ENCODE measurements at regions not wholly inside any gene's neighbourhood (a gene's known extent, or its start where the extent isn't known, plus 50 kb on each side); places are given as distances from the start of the nearest gene placed in this dataset.

GRCh38 chr18:34159691-34160185 is 65.0 kb downstream of the NOL4 start:
- peak; percentile 77 for DNase-seq

DNA sequence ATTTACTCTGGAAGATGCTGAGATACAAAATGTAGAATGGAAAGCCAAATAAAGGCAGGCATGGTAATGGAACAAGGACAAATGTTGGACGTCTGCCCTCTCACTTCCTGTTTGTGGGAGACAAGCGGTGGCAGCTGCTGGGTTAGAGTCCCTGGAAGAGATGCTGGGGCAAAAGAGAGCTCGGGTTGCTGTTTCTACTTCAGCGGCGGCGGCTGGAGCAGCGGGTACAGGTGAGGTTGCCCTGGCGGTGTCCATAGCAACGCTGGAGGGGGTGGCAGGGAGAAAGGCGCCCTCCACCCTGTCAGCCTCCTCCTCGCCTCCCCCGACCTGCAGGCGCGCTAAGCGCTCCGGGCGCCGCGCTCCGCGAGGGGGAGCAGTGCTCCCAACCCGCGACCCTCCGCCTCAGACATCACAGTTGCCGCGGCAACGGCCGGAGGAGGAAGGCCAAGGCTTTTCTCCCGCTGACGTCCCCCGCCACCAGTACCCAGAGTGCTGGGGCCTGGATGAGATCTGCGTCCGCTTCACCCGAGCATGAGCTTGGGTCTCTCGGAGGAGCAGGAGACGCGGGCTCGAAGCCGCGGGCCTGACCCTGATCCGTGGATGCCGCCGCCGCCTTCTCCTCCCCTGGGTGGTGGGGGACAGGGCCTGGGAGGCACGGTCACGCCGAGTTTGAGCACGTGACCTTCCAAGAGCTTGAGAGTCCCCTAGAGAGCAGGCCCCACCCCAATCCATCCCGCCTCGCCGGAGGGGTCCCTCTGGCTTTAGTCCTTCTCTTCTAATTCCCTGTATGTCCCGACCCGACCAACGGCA is 65.6 kb downstream of the NOL4 start:
- DNase-seq: peak; percentile 100

- DNase-seq: no peak
These were observed 71.0 kb downstream of the NOL4 start for GRCh38 chr18:34153711-34154110.

DNA sequence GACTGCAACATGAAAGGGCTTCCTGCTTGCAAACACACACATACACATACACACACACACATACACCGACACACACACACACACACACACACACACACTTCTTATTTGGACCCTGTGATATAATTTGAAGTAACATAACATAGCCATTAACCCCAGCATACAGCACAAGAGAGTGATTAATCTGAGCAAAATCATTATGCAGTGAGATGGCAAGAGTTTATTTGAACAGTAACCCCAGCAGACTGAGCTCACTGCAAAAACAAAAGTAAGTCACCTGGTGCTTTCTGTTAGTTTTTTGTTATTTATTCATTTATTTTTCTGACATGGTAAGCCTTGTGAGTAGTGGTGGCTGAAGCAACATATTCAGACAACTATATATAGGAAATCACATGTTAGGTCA is 93.7 kb downstream of the NOL4 start:
- DNase-seq: no peak

DNA sequence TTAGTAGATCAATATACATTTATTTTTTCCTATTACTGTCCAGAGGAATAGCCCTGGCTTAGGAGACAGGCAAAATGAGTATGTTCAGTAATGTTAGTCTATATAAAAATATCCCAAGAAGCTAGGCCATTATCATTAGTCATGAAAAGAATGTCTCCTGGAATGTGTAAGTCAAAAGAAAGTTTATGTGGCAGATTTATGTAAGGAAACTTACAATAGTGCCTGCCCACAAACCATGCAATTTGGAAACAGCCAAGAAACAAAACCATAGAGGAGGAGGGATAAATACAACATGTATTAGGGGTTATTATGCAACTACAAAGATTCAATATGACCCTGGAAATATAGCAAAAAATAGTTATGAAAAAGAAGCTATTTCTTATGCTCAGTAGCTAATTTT is 96.3 kb downstream of the NOL4 start:
- no peak for DNase-seq

DNA sequence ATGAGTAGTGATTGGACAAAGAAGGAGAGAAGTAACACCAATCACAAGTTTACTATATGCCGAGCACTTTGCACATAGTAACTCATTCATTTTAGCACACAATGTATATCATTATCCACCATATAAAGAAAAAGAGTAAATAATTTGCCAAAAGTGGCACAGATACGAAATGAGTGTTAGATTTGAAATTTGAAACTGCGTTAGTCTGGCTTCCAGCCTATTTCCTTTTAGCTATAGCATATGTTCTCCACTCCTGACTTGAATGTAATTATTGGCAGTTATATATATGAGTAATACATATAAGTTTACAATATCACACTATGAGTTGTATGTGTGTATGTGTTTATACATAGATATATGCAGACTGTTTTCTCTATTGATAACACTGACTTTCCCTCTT is 98.6 kb downstream of the NOL4 start:
- no peak for DNase-seq

GRCh38 chr18:34122724-34123334 is 101.9 kb downstream of the NOL4 start:
- peak; percentile 42 for DNase-seq

DNA sequence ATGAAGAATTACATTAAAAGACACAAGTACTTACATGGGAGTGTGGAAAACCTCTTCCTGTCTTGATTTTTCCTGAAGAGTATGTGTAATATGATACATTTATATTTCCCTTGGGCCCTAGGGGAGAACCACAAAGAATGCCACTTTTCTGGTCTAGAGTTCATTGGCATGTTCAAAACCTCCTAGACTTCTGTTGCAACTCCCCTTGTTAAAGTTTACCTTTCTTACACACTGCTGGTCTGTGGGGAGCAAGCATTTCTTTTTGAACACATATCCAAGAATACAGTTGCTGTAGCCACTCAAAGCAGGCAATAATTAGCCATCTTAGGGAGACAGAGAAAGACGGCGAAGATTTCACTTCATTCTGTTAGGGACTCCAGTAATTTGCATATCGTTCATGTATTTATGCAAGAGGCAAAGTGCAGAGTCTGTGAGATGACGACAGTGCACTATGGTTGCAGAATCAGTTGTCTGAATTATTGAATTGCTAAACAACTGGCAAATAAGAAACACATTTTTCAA is 103.5 kb downstream of the NOL4 start:
- DNase-seq: no peak

DNA sequence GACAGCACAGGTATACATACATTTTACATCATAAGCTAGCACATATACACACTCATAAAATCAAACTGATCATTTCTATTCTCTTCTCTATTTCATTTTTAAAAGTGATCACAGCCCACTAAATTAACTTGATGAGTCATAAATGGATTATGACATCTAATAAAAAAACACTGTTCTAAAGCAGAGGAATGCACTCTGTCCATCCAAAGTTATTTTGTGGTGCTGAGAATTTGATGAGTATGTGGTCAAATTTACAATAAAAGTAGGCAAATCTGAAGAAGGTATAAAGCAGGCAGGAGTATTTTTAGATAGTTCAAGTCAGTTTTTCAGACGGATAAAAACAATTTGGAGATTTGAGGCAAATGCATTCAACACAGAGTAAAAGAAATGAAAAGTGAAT is 104.4 kb downstream of the NOL4 start:
- no peak for DNase-seq

GRCh38 chr18:34117319-34117718 is 107.4 kb downstream of the NOL4 start:
- DNase-seq: no peak

GRCh38 chr18:34115409-34116081 is 109.2 kb downstream of the NOL4 start:
- no peak for DNase-seq

DNA sequence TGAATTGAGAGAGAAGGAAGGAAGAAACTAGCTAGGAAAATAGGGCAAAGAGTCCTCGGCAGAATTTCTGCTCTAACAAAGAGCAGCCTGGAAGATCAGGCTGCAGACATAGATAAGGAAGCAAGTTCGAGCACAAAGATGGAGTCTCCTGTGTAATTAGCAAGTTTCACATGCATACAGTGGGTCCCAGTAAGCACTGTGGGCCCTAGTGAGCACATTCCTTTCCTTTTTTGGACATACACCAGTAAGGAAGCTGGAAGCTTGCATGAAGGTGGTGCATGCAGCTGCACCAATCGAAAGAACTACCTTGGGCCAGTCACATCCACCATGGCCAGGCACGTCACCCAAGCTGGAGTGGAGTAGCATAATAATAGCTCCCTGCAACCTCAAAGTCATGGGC is 109.7 kb downstream of the NOL4 start:
- DNase-seq: no peak

DNA sequence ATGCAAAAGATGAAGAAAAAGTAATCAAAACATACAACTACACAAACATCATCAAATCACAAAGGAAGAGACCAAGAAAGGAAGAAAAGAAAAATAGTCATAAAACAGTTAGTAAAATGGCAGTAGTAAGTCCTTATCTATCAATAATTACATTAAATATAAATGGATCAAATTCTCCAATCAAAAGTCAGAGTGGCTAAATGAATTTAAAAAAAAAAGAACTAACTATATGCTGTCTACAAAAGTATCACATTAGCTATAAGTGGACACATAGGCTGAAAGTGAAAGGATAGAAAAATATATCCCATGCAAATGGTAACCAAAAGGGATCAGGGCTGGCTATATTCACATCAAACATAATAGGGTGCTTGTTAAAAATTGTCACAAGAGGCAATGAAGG is 116.5 kb downstream of the NOL4 start:
- no peak for DNase-seq

DNA sequence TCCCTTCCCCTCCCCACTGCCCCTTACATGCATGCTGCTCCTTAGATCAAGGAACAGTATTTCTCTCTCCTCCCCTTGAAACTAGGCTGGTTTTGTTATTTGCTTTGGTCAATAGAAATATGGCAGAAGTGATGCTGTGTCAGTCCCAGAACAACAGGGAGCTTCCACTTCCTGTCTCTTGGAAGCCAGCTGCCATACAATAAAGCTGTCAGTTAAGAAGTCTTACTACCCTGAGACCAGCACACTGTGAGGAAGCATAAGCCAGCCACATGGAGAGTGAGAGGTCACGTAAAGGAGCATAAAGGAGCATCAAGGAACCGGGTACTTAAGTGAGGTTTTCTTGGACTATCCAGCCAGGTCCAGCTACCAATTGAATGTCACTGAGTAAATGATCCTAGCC is 126.6 kb downstream of the NOL4 start:
- DNase-seq: no peak

DNA sequence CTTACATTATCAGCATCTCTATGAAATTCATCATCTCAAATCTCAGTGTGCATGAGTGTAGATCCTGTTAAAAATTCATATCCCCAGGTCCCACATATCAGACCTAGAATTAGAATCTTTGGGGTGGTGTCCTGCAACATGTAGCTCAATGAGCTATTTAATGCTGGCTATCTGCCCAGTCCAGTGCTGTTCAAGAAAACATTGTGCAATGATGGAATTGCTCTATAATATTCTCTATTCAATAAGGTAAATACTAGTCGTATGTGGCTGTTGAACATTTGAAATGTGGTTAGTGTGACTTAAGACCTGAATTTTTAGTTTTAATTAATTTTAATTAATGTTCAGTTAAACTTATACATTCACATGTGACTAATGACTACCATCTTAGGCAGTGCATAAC is 127.4 kb downstream of the NOL4 start:
- DNase-seq: no peak

- no peak for DNase-seq
These were observed 130.6 kb downstream of the NOL4 start for GRCh38 chr18:34094148-34094547.

DNA sequence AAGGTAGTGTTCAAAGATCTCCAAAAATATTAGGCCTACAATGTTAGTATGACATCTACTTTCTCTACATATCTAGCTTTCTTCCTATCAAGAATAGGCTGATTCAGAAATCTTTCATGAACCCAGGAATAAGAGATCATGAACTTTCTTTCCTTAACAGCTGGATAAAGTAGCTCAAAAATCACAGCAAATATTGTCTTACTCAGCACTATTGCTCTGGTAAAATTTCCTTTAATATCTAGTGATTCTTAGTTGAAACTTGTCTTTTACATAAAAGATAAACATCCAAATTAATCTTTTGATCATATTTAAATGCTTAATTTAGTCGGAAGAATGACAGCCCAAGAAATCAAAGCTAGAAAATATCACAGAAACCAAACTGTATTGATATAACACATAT is 131.9 kb downstream of the NOL4 start:
- DNase-seq: no peak

GRCh38 chr18:34086370-34086769 is 138.3 kb downstream of the NOL4 start:
- DNase-seq: no peak

DNA sequence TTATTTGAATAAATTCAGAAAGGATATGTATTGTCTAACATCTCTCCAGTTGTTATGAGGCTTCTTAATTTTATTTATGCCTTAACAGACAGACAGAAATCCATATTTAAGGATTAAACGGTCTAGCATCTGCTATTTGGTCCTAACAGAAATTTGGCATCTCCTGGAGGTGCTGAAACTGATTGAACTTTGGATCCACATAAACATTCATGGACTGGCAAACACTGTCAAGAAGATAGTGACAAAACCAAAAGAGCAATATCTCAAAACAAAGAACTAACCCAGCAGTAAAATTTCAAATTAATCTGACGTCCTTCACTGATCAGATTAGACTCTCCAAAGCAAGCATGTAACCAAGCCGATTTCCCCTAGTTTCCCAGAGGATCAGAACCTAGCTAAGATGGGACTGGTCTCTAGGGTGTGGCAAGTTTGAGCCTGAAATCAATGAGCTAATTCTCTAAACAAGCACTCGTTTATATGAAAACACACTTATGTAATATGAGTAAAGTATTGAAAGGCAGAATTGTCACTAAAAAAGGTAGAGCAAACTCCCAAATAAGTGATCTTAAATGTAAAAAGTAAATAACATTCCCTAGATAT is 139.5 kb downstream of the NOL4 start:
- DNase-seq: no peak

DNA sequence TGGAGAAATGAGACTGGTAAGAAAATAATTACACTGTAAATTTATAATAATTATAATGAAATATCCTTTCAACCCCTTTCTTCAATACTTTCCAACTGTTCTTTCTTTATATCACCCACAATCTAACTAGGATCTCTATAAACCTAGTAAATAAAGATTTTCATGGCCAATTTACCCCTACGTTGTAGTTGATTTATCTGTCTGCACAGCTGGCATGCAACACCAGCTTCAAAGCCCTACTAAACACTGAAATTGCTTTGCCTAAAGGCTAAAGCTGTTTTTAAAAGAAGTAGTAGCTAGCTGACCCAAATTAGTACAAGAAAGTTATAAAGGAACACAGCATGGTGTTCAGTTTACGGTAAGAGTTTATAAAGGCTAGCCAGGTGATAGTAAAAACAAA is 140.1 kb downstream of the NOL4 start:
- DNase-seq: no peak

GRCh38 chr18:34083910-34084535 is 140.7 kb downstream of the NOL4 start:
- no peak for DNase-seq

DNA sequence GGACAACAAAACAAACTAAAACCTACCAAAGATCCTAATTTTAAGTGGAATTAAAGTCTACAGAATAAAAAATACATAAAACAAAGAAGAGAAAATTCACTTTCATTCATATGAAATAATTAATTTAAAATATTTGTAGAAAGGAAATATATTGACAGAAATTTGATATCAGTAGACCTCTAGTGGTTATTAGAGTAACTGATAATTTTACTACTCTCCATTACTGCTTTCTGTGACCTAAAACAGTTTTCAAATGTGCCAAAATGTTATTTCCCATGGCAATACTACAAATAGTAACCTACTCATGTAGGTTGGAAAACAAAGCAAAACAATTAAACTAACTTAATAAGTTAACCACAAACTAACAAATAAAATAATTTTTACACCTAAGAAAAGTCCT is 147.1 kb downstream of the NOL4 start:
- no peak for DNase-seq
